ENCODE measurements at regions not wholly inside any gene's neighbourhood (a gene's known extent, or its start where the extent isn't known, plus 50 kb on each side); places are given as distances from the start of the nearest gene placed in this dataset.

DNA sequence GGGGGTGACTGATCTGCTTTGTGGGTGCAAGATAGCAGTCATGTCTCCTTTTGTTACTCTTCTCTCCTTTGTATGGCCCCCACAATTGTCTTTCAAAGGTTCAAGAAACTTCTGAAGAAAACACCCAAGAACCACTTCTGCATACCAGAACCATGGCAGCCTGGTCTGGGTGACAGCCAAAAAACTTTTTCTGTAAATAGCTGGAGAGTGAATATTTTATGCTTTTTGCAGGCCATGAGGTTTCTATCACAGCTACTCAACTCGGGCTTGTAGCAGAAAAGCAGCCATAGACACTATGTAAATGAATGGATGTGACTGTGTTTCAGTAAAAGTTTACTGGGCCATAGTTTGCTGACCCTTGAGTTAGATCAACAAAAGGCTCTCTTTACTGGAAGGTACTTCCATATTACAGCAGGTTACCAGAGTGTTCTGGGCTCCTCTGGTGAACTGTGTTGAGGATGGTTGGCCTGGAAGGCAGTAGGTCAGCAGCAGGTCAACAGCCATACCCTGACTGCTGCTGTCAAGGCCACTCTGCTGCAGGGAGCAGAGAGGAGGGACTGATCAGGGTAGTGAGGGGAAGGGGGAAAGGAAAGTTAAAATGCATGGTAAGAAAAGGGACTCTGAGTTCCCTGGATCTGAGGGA lies 116.4 kb downstream of the GDAP2 start:
- DNase-seq, result no peak

All from right hindlimb (tissue), 1 donor.